RWPE1 (cell line): ENCODE measurements at regions not wholly inside any gene's neighbourhood (a gene's known extent, or its start where the extent isn't known, plus 50 kb on each side); places are given as distances from the start of the nearest gene placed in this dataset.

Source experiments
- CTCF ChIA-PET: fragments of 350-600 bp; sonication (Branson Sonifier 250); formaldehyde crosslinking; extraction: SDS; loops from one replicate; lab custom pipeline; 2021; lab: Yijun Ruan, JAX
- POLR2A ChIA-PET: fragments of 400-600 bp; formaldehyde crosslinking; extraction: SDS; loops from one replicate; lab custom pipeline; 2020; ENCODE audit warnings: antibody characterized with exemption; ENCODE audit not compliant: low non-redundant PET; lab: Yijun Ruan, JAX
- DNase-seq: peaks from one replicate; pipeline ENCODE4 v3.0.0; 2012; ENCODE audit warnings: low spot score
- H3K27ac ChIP-seq: fragments of 450-650 bp; 2 replicates; pipeline ENCODE4 v1.5.1; 2017
- CTCF ChIP-seq: fragments of 450-650 bp; conservative IDR thresholded peaks from 2 replicates; pipeline ENCODE4 v1.5.1; 2017; ENCODE audit warnings: low read depth, mild to moderate bottlenecking

DNA sequence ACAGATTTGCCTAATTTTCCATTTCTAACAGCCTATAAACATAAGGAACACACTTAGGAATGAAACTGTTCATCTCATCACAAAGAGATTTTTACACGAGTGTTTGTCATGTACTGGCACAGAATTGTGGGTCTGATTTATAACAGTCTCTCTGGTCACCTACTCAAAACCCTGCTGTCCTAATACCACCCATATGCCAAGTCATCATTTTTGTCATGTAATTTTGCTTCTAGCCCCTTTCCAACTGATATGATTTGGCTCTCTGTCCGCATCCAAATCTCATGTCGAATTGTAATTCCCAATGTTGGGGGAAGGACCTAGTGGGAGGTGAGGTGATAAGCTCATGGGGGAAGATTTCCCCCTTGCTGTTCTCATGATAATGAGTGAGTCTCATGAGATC lies 284.1 kb upstream of the SLITRK2 start:
- CTCF ChIA-PET = no interaction called here

DNA sequence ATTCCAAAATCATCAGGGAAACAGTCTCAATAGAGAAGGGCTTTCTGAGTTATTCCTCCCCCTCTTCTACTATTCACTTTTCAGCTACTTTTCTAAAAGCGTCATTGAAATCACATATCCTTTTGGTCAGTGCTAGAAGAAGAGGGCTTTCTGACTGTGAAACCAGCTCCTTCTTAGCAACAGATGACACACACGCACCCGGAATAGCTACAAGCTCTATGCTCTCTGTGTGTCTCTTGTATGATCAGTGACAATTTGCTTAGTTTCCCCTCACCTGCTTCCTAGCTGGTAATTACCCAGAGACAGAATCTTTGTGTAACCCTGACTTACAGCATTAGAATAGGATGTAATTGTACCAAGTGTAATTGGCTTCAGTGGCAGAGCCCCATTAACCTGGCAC lies 268.1 kb upstream of the SLITRK2 start:
- no peak for DNase-seq
- no peak for TF ChIP-seq CTCF
- ChIA-PET POLR2A (no interaction called here), CTCF (no interaction called here)
- H3K27ac ChIP-seq = no peak overlapping the region

More for the DNA sequence above, 284.1 kb upstream of the SLITRK2 start:
- no peak for TF ChIP-seq CTCF
- H3K27ac ChIP-seq = no peak overlapping the region
- POLR2A ChIA-PET = no interaction called here
- DNase-seq = no peak

GRCh38 chrX:145552643-145553042 lies 265.0 kb upstream of the SLITRK2 start:
- H3K27ac ChIP-seq = no peak overlapping the region
- DNase-seq = no peak
- ChIA-PET POLR2A (no interaction called here), CTCF (no interaction called here)
- TF ChIP-seq CTCF = no peak

- no peak for TF ChIP-seq CTCF
- no peak overlapping the region for H3K27ac ChIP-seq
- POLR2A ChIA-PET = no interaction called here
- CTCF ChIA-PET = no interaction called here
- DNase-seq = no peak
Observed at GRCh38 chrX:145553702-145554101, 263.9 kb upstream of the SLITRK2 start.

DNA sequence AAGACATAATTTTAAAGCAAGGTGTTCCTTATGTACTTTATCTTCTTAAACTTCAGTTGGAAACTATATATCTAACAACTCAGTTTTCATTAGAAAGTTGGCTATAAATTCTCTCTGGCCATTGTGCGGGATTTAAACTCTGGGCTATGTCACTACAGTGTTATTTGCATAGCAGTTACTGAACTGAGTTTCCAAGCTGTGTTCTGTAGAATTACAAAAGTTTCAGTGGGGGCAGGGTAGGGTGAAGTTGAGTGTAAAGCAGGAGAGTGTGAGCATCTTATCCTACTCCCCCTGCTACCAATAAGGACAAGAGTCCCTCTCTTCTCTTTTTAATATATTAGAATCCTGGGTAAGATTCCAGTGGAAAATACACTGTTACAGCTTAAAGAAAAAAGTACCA lies 254.5 kb upstream of the SLITRK2 start:
- CTCF ChIA-PET = no interaction called here
- no peak for DNase-seq

GRCh38 chrX:145609951-145610511 lies 207.6 kb upstream of the SLITRK2 start:
- peak; percentile 31 for DNase-seq
- no peak overlapping the region for H3K27ac ChIP-seq
- ChIA-PET POLR2A (no interaction called here), CTCF (interaction anchor here (0.6 kb wide), 1 partner anchor 222 kb away, joined by 3 read pairs; no protein-coding TSS in a partner anchor)
- TF ChIP-seq CTCF = no peak

More for the DNA sequence above, 254.5 kb upstream of the SLITRK2 start:
- no peak for TF ChIP-seq CTCF
- POLR2A ChIA-PET = no interaction called here
- no peak overlapping the region for H3K27ac ChIP-seq
